CD1c-positive myeloid dendritic cell (primary cell): ENCODE measurements at regions not wholly inside any gene's neighbourhood (a gene's known extent, or its start where the extent isn't known, plus 50 kb on each side); places are given as distances from the start of the nearest gene placed in this dataset.

ENCODE experiments used
- DNase-seq: peaks from one replicate; pipeline ENCODE4 v3.0.0-alpha.2; 2016; ENCODE audit errors: extremely low spot score

DNA sequence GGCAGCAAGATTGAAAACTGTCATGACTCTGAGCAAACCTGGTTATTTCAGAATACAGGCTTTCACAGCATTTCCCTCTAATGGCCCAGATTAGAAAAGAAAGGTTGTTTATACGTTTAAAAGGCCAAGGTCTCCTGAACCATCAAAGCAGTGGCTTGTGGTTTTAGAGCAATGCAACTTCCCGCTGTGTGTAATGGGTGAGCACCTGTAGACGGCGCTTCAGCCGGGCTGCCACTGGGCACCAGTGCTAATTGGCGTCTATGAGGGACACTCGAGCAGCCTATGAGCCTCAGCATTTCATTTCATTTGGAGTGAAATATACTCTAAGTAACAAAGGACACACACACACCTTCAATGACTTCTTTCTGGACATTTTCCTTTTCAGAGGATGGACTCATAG lies 671.0 kb upstream of the FZD8 start:
- DNase-seq, result no peak

GRCh38 chr10:36303896-36304295 lies 661.8 kb upstream of the FZD8 start:
- no peak for DNase-seq

DNA sequence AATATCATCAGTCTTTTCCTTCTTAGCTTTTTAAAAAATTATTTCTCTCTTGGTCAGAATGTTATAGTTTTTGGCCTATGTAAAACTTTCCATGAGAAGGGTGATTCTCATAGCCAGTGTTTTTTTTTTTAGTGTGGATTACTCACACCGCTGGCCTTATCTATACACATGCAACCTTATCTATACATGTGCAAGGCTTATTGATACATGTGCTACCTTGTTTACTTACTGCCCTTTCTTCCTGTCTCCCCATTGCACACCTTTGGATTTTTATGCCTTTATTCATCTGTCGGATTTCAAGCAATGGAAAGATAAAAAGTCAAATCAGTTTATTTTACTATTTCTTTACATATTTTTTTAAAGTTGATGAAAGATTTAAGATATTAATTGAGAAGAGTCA lies 660.0 kb upstream of the FZD8 start:
- DNase-seq, result no peak

- no peak for DNase-seq
These were observed 659.4 kb upstream of the FZD8 start for GRCh38 chr10:36301539-36301938.

GRCh38 chr10:36301139-36301538 lies 659.0 kb upstream of the FZD8 start:
- DNase-seq, result no peak

DNA sequence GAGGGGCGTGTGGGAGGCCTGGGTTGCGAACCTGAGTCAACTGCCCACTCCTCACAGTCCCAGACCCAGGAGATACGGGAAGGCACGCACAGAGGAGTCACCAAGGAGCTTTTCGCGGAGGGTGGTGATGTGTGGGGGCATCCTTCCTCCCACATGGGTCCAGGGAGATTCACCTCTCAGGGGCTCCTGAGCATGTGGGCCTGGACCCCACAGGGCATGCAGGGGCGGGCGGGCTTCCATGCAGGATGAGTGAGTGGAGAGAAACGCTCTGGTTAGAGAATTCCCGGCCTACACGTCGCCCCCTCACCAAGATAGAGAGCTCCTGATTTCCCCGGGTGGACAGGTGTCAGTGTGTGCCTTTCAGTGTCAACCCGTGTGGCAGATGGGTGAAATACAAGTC lies 641.7 kb upstream of the FZD8 start:
- DNase-seq, result no peak

DNA sequence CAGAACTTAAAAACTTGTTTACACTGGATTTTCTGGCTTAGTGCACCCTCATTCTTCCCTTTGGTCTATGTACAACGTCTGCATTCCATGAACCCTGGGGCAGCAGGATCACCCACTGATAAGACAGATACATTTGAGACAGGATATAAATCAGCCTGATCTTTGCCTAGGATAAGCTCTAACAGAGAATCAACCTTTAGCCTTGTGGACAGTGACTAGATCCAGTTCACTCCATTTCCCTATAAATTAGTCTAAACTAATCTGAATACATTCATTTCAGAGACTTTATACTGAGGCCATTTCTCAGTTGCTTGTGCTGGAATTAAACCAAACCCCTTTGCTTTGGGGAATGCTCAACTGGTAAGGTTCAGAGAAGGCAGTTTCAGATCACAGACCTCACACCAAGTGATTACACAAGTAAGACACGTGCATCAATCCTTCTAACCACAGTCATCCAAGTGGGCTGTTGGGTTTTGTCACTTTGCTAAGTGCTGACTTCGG lies 639.8 kb upstream of the FZD8 start:
- no peak for DNase-seq

DNA sequence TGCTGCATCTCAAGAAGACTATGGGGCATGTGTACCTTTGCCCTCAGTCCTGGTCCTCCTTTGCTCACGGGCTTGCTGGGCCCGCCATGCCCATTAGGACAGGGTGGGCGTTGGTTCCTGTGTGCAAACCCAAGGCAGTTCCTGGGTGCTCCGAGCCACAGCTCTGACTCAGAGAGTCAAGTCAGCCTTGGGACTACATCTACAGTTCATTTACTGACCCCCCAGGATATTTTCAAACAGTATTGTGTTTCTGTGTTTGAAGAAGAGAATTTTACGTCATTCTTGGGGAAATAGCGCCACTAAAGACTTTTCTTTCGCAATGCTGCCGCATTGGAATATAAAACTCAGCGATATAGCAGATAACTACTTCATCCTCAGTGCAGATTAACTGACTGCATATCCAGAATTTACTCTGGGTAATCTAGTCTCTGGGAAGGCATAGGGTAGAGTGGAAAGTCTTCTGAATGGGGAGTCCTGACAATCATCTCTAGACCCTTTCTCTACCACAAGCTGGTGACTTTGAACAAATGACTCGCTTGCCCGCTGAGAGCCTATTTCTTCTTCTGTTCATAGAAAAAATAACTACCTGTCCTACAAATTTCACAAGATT lies 638.9 kb upstream of the FZD8 start:
- no peak for DNase-seq

GRCh38 chr10:36280321-36280741 lies 638.2 kb upstream of the FZD8 start:
- DNase-seq, result no peak

DNA sequence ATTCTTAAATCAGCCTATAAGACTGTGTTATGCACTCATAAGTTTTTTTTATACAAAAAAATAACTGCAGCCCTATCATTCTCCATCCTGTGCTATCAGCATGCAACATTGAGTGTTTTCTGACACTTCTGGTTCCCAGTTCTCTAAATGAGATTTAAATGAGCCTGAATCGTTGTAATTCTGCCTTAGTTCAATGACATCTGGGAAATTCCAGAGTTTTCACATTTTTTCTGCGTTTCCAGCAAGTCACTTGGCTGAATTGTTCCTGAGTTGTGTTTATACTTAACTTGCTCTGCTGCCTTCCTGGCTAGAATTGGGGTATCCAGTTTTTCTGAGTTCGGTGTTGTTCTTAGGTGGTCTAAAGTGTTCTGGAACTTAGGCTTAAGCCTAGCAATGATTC lies 636.1 kb upstream of the FZD8 start:
- DNase-seq, result no peak

DNA sequence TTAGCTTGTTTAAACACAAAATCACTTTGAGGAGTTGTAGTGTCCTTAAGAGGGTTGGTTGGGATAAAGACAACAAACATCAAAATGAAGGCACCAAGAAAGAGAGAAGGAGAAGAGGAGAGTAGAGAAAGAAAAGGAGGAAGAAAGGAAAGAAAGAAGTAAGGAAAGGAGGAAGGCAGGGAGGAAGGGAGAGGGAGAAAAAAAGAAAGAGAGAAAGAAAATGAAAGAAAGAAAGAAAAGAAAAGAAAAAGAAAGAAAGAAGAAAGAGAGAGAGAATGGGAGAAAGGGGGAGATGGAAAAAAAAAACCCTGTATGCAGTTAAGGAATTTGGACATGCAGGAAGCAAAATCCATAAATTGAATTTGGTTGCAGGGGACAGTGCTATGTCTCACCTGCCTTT lies 635.4 kb upstream of the FZD8 start:
- DNase-seq, result no peak

- DNase-seq, result no peak
These were observed 629.7 kb upstream of the FZD8 start for GRCh38 chr10:36271627-36272340.

GRCh38 chr10:36269222-36269621 lies 627.1 kb upstream of the FZD8 start:
- no peak for DNase-seq

- DNase-seq, result no peak
These were observed 624.8 kb upstream of the FZD8 start for GRCh38 chr10:36266923-36267322.

GRCh38 chr10:36265741-36266140 lies 623.6 kb upstream of the FZD8 start:
- no peak for DNase-seq

GRCh38 chr10:36263871-36264270 lies 621.8 kb upstream of the FZD8 start:
- no peak for DNase-seq

DNA sequence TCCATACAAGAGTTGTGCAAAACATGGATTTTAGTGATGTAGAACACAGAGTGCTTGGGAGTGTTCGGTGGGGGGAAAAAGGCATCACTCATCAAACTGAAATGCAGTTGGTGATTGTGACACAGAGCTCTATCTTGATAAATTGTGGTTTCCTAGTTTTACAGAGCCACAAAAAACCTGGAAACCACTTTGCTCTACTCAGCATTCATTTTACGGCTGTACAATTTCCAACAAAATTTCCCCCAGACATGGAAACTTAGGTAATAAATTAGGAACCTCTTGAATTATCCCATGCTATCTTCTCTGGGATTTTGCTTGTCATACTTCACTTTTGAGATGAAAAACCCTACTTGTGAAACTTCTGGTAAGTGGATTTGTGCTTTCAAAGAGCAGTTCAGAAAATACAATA lies 614.9 kb upstream of the FZD8 start:
- DNase-seq, result no peak

DNA sequence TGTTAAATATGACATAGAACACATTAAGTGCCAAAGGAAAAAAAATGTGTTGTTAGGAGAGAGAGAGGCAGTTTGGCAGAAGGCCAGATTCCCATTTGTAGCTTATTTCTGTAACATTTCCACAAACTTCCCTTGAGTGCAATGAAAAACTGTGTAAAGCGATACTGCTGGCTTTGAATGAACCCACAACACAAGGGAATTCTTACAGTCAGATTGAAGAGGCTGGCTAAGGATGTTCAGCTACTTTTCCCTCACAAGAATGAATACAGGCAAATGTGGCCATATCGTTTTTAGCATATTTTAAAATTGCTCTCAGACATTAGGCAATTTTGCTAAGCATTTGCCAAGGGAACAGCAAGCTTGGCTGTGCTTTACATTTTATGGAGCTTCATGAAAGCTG lies 614.1 kb upstream of the FZD8 start:
- no peak for DNase-seq

GRCh38 chr10:36254199-36254598 lies 612.1 kb upstream of the FZD8 start:
- no peak for DNase-seq

GRCh38 chr10:36253731-36254130 lies 611.6 kb upstream of the FZD8 start:
- no peak for DNase-seq

DNA sequence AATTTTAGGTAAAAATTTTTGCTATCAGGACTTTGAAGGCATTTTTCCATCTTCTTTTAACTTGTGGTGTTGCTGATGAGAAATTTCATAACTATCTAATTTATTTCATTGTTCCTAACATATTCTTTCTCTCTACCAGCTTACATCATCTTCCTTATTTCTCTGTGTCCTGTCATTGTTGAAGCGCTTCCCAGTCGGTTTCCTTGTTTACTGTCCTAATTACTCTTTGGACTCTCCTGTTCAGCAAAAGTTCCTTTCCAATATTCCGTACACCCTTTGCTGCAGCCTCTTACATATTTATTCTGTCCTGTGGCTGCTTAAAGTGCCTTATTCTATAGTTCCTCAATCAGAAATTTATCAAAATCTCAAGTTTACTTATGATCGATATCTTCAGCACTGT lies 609.0 kb upstream of the FZD8 start:
- DNase-seq, result no peak

DNA sequence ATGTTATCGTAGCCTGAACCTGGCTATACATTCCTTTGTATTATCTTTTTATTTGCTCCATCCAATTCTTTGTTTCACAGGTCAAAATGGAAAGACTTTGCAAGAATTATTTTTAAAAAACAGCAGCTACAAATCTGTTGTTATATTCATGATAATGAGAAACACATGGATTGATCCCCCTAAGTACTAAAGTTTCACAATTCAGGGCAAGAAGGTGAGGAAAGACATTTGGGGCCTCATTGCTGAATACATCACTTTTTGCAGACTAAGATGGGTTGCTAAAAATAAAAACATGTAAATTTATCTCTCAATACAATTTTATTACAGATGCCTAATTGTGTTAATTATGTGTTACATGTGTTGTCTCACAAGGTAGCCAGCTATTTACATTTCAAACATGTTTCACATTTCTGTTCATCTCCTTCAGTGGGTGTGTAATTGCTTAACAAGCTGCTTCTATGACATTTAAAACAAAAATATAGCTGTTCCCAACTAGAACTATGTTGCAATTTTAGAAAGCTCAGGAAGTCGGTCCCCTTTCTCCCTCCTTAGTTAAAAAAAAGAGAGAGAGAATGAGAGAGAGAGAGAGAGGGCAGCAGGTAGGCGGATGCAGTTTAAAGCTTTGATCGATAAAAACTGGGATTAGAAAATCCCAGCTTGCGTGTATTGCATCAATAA lies 606.3 kb upstream of the FZD8 start:
- DNase-seq, result no peak

DNA sequence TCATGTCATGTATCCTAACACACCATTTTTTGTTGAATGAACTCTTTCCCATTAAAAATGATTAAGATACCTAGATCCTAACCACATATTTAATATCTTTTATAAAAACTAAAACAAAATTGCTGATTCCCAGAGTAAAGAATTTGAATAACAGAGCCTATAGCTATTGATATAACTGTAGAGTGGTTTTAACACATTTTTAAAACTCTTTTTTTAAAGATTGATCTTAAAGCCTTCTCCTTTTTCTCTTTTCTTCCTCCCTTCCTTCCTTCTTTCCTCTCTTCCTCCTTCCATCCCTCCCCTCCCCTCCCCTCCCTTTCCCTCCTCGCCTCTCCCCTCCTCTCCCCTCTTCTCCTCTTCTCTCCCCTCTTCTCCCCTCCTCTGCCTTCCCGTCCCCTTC lies 605.4 kb upstream of the FZD8 start:
- DNase-seq, result no peak
